Erythroblast (primary cell): ENCODE measurements at regions not wholly inside any gene's neighbourhood (a gene's known extent, or its start where the extent isn't known, plus 50 kb on each side); places are given as distances from the start of the nearest gene placed in this dataset.

Experiments used
- DNase-seq, 2 experiments: peaks; one replicate each; lab custom pipeline; 2025; lab: John Stamatoyannopoulos, UW
- GATA1 ChIP-seq: IDR thresholded peaks from 2 replicates; pipeline ENCODE4 v1.6.1; 2011; ENCODE audit warnings: low read depth, mild to moderate bottlenecking, control low read depth, low read length, moderate library complexity
- POLR2A ChIP-seq: IDR thresholded peaks from 2 replicates; pipeline ENCODE4 v1.6.1; 2011; ENCODE audit warnings: mild to moderate bottlenecking, low read length

GRCh38 chr9:113803811-113804589 is 72.1 kb upstream of the ZNF618 start:
- DNase-seq: no peak
- TF ChIP-seq POLR2A: no peak
- TF ChIP-seq GATA1: no peak

DNA sequence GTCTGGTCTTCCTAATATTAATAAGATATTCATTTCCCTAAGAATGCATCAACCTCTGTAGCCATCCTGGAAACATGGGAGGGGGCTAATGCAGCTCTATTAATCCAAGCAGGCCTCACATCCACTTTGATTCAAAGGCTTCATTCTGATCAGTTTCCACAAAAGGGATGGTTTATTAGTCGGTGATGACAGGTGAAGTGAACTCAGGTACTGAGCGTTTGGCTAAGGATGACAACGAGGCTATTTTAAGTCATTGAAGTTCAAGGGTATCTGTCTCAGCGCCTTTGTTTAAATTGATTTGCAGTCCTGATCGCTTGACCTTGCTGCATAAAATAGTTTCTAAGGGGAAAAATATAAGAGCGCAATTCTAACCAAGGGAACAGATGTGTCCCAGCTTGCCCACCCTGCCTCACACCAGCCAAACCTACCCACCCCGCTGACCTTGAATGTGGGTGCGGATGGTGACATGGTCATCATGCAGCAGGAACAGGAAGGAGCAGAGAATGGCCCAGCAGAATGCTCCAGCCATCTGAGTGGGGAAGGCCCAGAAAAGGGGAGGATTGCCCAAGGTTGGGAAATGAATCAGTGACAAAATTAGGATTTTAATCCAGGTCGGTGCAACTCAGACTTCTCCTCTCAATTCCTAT is 70.5 kb upstream of the ZNF618 start:
- DNase-seq: no peak
- TF ChIP-seq GATA1 (no peak), POLR2A (no peak)

GRCh38 chr9:113807173-113808061 is 68.7 kb upstream of the ZNF618 start:
- TF ChIP-seq POLR2A (no peak), GATA1 (no peak)
- peak; percentile 46 to 67 for DNase-seq

GRCh38 chr9:113808391-113809358 is 67.4 kb upstream of the ZNF618 start:
- no peak for TF ChIP-seq GATA1
- no peak for TF ChIP-seq POLR2A
- DNase-seq: no peak

GRCh38 chr9:113817171-113817570 is 58.9 kb upstream of the ZNF618 start:
- no peak for DNase-seq
- TF ChIP-seq POLR2A (no peak), GATA1 (no peak)

DNA sequence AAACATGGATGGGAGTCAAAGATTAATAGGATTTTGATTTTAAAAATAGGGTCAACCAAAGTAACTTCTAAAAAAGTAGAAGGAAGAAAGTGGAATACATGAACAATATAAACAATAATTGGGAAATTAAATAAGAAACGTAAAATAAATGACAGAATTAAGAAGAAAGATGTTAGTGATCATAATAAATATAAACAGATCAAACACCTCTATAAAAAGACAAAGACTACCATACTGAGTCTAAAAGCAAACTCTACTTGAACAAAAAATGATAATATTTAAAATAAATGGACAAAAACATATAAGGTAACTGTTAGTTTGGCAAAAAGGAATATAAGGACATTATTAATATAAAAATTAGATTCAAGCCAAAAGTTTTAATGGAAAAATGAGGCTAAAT is 57.7 kb upstream of the ZNF618 start:
- no peak for TF ChIP-seq POLR2A
- TF ChIP-seq GATA1: no peak
- DNase-seq: no peak

GRCh38 chr9:113822315-113822714 is 53.8 kb upstream of the ZNF618 start:
- no peak for TF ChIP-seq POLR2A
- no peak for TF ChIP-seq GATA1
- DNase-seq: no peak

DNA sequence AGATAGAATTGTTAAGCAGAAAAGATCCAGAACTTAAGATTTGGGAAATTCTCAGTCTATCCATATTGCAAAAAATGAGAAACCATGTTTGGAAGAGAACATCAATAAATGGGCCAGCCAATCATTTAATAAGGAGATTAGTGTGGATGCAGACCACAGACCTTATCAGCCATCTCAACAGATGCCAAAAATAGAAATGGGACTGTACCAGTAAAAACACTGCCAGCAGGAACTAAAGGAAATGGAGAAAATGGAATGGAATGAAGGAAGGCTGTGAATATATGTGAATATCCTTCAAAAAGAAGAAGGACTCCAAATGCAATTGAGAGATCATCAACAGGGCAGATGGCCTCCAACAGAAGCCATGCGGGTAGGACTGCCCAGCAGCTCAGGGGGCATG is 52.7 kb upstream of the ZNF618 start:
- no peak for TF ChIP-seq GATA1
- DNase-seq: no peak
